Thyroid gland (tissue), 4 donors: ENCODE measurements at regions not wholly inside any gene's neighbourhood (a gene's known extent, or its start where the extent isn't known, plus 50 kb on each side); places are given as distances from the start of the nearest gene placed in this dataset.

Source experiments
- DNase-seq, 2 donors: peaks; one replicate each; pipeline ENCODE4 v3.0.0-alpha.2; 2019
- H3K27ac ChIP-seq, 3 donors: fragments of 200-600 bp; sonication (generic); 1 replicate in 2 of 3; 2 replicates in 1 of 3; pipeline ENCODE4 v1.5.1; 2016 to 2019; ENCODE audit warnings: mild to moderate bottlenecking in 1 of 3, moderate library complexity in 1 of 3
- H3K27me3 ChIP-seq: fragments of 200-600 bp; sonication (generic); one replicate; pipeline ENCODE4 v1.5.1; 2019
- H3K36me3 ChIP-seq, 2 donors: fragments of 200-600 bp; sonication (generic); one replicate each; pipeline ENCODE4 v1.5.1; 2016 to 2019
- H3K4me1 ChIP-seq, 2 donors: fragments of 200-600 bp; sonication (generic); one replicate each; pipeline ENCODE4 v1.5.1; 2017 to 2019
- H3K4me3 ChIP-seq, 3 donors: fragments of 200-600 bp; sonication (generic); replicated peaks in 1 of 3; 1 replicate in 2 of 3; 2 replicates in 1 of 3; pipeline ENCODE4 v1.5.1; 2016; ENCODE audit warnings: mild to moderate bottlenecking in 1 of 3
- H3K9me3 ChIP-seq: fragments of 200-600 bp; sonication (generic); one replicate; pipeline ENCODE4 v1.5.1; 2017
- CTCF ChIP-seq, 6 experiments: fragments of 200-600 bp in 3 of 6; fragments of 450-650 bp in 3 of 6; sonication (generic) in 3 of 6; IDR thresholded peaks; one replicate each; pipeline ENCODE4 v1.5.1; 2016 to 2019; ENCODE audit warnings: antibody characterized with exemption in 6 of 6, mild to moderate bottlenecking in 2 of 6, inconsistent platforms in 1 of 6, moderate library complexity in 1 of 6
- POLR2A ChIP-seq, 2 donors: fragments of 450-650 bp; IDR thresholded peaks; one replicate each; pipeline ENCODE4 v1.6.1; 2017; ENCODE audit warnings: antibody characterized with exemption in 2 of 2, mild to moderate bottlenecking in 2 of 2, moderate library complexity in 1 of 2
- WGBS, 2 donors: methylation state at CpG; one replicate each; pipeline ENCODE4 v1.1.5; 2017; 5-methylcytosine and 5-hydroxymethylcytosine counted together
- intact Hi-C: fragments of 100-400 bp; cut with DNase I; formaldehyde crosslinking; loops from one replicate; pipeline ENCODE4 v1.15.1; 2023

- H3K9me3 ChIP-seq = no peaks in the 10 kb centered on the region
- no peaks in the 10 kb centered on the region for H3K36me3 ChIP-seq
- intact Hi-C loops = no loop called here
- H3K4me3 ChIP-seq = no peak overlapping the region
- 83 to 84% methylated on average over 3 of the region's 3 CpGs for WGBS, 2 donors
- no peak overlapping the region for H3K27ac ChIP-seq
- no peak for TF ChIP-seq POLR2A (IDR thresholded peaks at IDR 0.05)
- no peak for TF ChIP-seq CTCF (IDR thresholded peaks at IDR 0.05)
- no peak for DNase-seq
- H3K27me3 ChIP-seq = no peaks in the 10 kb centered on the region
- no peaks in the 10 kb centered on the region for H3K4me1 ChIP-seq
These were observed 336.5 kb upstream of the MMADHC start for GRCh38 chr2:149924028-149924427.

- H3K36me3 ChIP-seq = no peaks in the 10 kb centered on the region
- TF ChIP-seq CTCF (IDR thresholded peaks at IDR 0.05) = no peak
- no peak for TF ChIP-seq POLR2A (IDR thresholded peaks at IDR 0.05)
- no peak overlapping the region for H3K4me3 ChIP-seq
- 97 to 98% methylated on average over 2 of the region's 2 CpGs for WGBS, 2 donors
- no peak overlapping the region for H3K27ac ChIP-seq
- no peak for DNase-seq
- H3K27me3 ChIP-seq = no peaks in the 10 kb centered on the region
- H3K9me3 ChIP-seq = no peaks in the 10 kb centered on the region
- intact Hi-C loops = no loop called here
- H3K4me1 ChIP-seq = no peaks in the 10 kb centered on the region
These were observed 334.5 kb upstream of the MMADHC start for GRCh38 chr2:149921911-149922616.

- no peak overlapping the region for H3K27ac ChIP-seq
- H3K4me3 ChIP-seq = no peak overlapping the region
- H3K36me3 ChIP-seq = no peaks in the 10 kb centered on the region
- DNase-seq = no peak
- TF ChIP-seq POLR2A (IDR thresholded peaks at IDR 0.05) (no peak), CTCF (IDR thresholded peaks at IDR 0.05) (no peak)
- no peaks in the 10 kb centered on the region for H3K9me3 ChIP-seq
- WGBS, 2 donors = 94 to 95% methylated on average over 3 of the region's 3 CpGs
- intact Hi-C loops = no loop called here
- no peaks in the 10 kb centered on the region for H3K4me1 ChIP-seq
- no peaks in the 10 kb centered on the region for H3K27me3 ChIP-seq
These were observed 332.8 kb upstream of the MMADHC start for GRCh38 chr2:149920389-149920788.

- TF ChIP-seq CTCF (IDR thresholded peaks at IDR 0.05) (no peak), POLR2A (IDR thresholded peaks at IDR 0.05) (no peak)
- H3K4me3 ChIP-seq = no peak overlapping the region
- no peaks in the 10 kb centered on the region for H3K9me3 ChIP-seq
- no peaks in the 10 kb centered on the region for H3K27me3 ChIP-seq
- 76% methylated on average over 3 of the region's 3 CpGs for WGBS, 2 donors
- no peak overlapping the region for H3K27ac ChIP-seq
- intact Hi-C loops = no loop called here
- no peaks in the 10 kb centered on the region for H3K36me3 ChIP-seq
- DNase-seq = no peak
- H3K4me1 ChIP-seq = no peaks in the 10 kb centered on the region
These were observed 327.6 kb upstream of the MMADHC start for GRCh38 chr2:149915151-149915550.

- H3K36me3 ChIP-seq = no peaks in the 10 kb centered on the region
- no peaks in the 10 kb centered on the region for H3K27me3 ChIP-seq
- H3K27ac ChIP-seq = no peak overlapping the region
- no peak for DNase-seq
- no peaks in the 10 kb centered on the region for H3K4me1 ChIP-seq
- 73 to 80% methylated on average over 3 of the region's 3 CpGs for WGBS, 2 donors
- TF ChIP-seq POLR2A (IDR thresholded peaks at IDR 0.05) (no peak), CTCF (IDR thresholded peaks at IDR 0.05) (no peak)
- H3K4me3 ChIP-seq = no peak overlapping the region
- intact Hi-C loops = no loop called here
- H3K9me3 ChIP-seq = no peaks in the 10 kb centered on the region
These were observed 321.4 kb upstream of the MMADHC start for GRCh38 chr2:149908726-149909683.
